Spinal cord (tissue), 9 donors: ENCODE measurements at regions not wholly inside any gene's neighbourhood (a gene's known extent, or its start where the extent isn't known, plus 50 kb on each side); places are given as distances from the start of the nearest gene placed in this dataset.

Source experiments
- DNase-seq, 6 donors: peaks; one replicate each; pipeline versions ENCODE4 v3.0.0 to v3.0.0-alpha.2; 2013 to 2015; ENCODE audit warnings: low spot score in 6 of 6, low read depth in 4 of 6
- H3K27ac ChIP-seq: one replicate; pipeline ENCODE4 v1.5.1; 2013; ENCODE audit warnings: low read depth, low read length, control low read depth
- H3K27me3 ChIP-seq: one replicate; pipeline ENCODE4 v1.6.1; 2013; ENCODE audit warnings: low read length; ENCODE audit not compliant: control insufficient read depth, insufficient read depth
- H3K36me3 ChIP-seq: one replicate; pipeline ENCODE4 v1.6.1; 2013; ENCODE audit warnings: low read length; ENCODE audit not compliant: control insufficient read depth, insufficient read depth
- H3K4me1 ChIP-seq: one replicate; pipeline ENCODE4 v1.6.1; 2013; ENCODE audit warnings: low read length; ENCODE audit not compliant: control insufficient read depth, insufficient read depth
- H3K4me3 ChIP-seq: one replicate; pipeline ENCODE4 v1.5.1; 2013; ENCODE audit warnings: low read depth, low read length, control low read depth
- H3K9me3 ChIP-seq: one replicate; pipeline ENCODE4 v1.6.1; 2013; ENCODE audit warnings: low read length; ENCODE audit not compliant: control insufficient read depth, insufficient read depth
- WGBS: methylation state at CpG from one replicate; pipeline ENCODE4 v1.1.5; 2013; ENCODE audit warnings: missing lambda C conversion rate; ENCODE audit not compliant: insufficient coverage; 5-methylcytosine and 5-hydroxymethylcytosine counted together
- donor health status: healthy.

GRCh38 chr15:39495871-39496840, 84.7 kb upstream of the THBS1 start:
- no peak overlapping the region for H3K27ac ChIP-seq
- H3K27me3 ChIP-seq: no peaks in the 10 kb centered on the region
- DNase-seq: no peak
- no peaks in the 10 kb centered on the region for H3K9me3 ChIP-seq
- no peaks in the 10 kb centered on the region for H3K36me3 ChIP-seq
- no peak overlapping the region for H3K4me3 ChIP-seq
- WGBS: 75% methylated on average over 5 of the region's 8 CpGs
- H3K4me1 ChIP-seq: peaks cover 7% of the 10 kb centered on the region

GRCh38 chr15:39497016-39497758, 83.7 kb upstream of the THBS1 start:
- no peak overlapping the region for H3K4me3 ChIP-seq
- no peak for DNase-seq
- no peak overlapping the region for H3K27ac ChIP-seq
- WGBS: 62% methylated on average over 5 of the region's 6 CpGs
- H3K9me3 ChIP-seq: no peaks in the 10 kb centered on the region
- no peaks in the 10 kb centered on the region for H3K36me3 ChIP-seq
- no peaks in the 10 kb centered on the region for H3K27me3 ChIP-seq
- H3K4me1 ChIP-seq: peaks cover 7% of the 10 kb centered on the region

- peak in 1 of 6 donors; percentile 31 for DNase-seq
- H3K9me3 ChIP-seq: no peaks in the 10 kb centered on the region
- H3K4me3 ChIP-seq: no peak overlapping the region
- H3K27me3 ChIP-seq: no peaks in the 10 kb centered on the region
- H3K4me1 ChIP-seq: peaks cover 7% of the 10 kb centered on the region
- no peak overlapping the region for H3K27ac ChIP-seq
- H3K36me3 ChIP-seq: no peaks in the 10 kb centered on the region
- 57% methylated on average over 3 of the region's 4 CpGs for WGBS
Measured at GRCh38 chr15:39497759-39498565, 82.9 kb upstream of the THBS1 start.

GRCh38 chr15:39498629-39499028, 82.2 kb upstream of the THBS1 start:
- H3K27ac ChIP-seq: no peak overlapping the region
- no peak for DNase-seq
- peaks cover 7% of the 10 kb centered on the region for H3K4me1 ChIP-seq
- H3K9me3 ChIP-seq: no peaks in the 10 kb centered on the region
- H3K36me3 ChIP-seq: no peaks in the 10 kb centered on the region
- 57% methylated on average over 4 of the region's 4 CpGs for WGBS
- no peak overlapping the region for H3K4me3 ChIP-seq
- no peaks in the 10 kb centered on the region for H3K27me3 ChIP-seq

DNA sequence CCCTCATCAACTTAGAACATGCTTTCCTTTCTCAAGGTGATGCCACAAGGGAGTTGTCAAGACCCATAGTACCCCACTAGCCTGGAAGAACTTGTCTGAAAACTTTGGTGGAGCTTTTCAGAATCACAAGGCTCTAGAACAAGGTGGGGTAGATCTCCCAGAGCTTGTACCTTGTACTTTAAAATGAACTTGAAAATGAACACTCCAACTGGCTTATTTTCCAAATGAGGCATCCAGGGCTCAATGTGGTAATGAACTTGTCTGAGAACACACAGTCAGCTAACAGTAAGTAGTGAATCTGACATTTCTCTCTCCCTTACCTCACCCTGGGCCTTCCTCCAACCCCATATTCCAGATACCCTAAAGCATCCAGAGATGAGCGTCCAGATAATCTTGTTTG, 81.8 kb upstream of the THBS1 start:
- H3K27ac ChIP-seq: no peak overlapping the region
- peaks cover 7% of the 10 kb centered on the region for H3K4me1 ChIP-seq

GRCh38 chr15:39499681-39500080, 81.2 kb upstream of the THBS1 start:
- no peaks in the 10 kb centered on the region for H3K36me3 ChIP-seq
- no peaks in the 10 kb centered on the region for H3K9me3 ChIP-seq
- peaks cover 7% of the 10 kb centered on the region for H3K4me1 ChIP-seq
- WGBS: 80% methylated on average over 2 of the region's 4 CpGs
- no peak overlapping the region for H3K4me3 ChIP-seq
- no peak for DNase-seq
- H3K27ac ChIP-seq: no peak overlapping the region
- H3K27me3 ChIP-seq: no peaks in the 10 kb centered on the region

More for the DNA sequence above, 81.8 kb upstream of the THBS1 start:
- WGBS: 100% methylated on average over 1 of the region's 1 CpG
- no peak overlapping the region for H3K4me3 ChIP-seq
- H3K36me3 ChIP-seq: no peaks in the 10 kb centered on the region
- H3K27me3 ChIP-seq: no peaks in the 10 kb centered on the region
- no peak for DNase-seq
- H3K9me3 ChIP-seq: no peaks in the 10 kb centered on the region

DNA sequence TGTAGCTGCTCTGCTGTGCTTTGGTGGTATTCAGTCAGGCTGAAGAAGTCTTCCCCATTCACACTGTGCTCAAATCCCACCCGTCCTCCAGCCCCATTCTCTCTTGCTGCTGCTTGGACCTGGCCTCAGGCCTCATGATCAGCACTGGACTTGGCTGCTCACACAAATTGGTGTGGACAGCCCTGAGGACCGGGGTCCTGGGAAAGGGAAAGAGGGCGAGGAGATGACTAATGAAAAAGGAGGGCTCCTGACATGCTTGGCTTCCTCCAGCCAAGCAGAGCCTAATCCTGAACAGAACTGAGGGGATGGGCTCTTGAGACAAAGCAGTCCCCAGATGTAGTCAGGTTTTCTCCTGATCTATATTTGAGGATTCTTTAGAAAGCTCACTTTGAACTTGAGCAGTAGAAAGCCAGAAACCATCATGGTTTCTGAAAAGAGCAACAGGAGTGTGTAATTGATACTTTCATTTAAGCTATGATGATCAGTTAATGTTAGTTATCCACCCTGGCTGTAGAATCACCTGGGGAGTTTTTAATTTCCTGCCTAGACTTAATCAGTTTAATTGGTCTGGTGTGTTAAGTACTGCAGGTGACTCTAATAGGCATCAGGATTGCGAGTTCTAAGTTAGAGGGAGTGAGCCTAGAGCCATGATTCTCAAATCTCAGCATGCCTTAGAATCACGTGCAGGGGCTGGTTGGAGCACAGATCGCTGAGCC, 79.4 kb upstream of the THBS1 start:
- Histone ChIP-seq H3K27ac (no peak overlapping the region), H3K4me3 (no peak overlapping the region), H3K27me3 (no peaks in the 10 kb centered on the region), H3K9me3 (no peaks in the 10 kb centered on the region), H3K4me1 (peaks cover 5% of the 10 kb centered on the region), H3K36me3 (no peaks in the 10 kb centered on the region)
- WGBS: 86% methylated on average over 5 of the region's 6 CpGs
- DNase-seq: peak in 1 of 6 donors; percentile 54

- Histone ChIP-seq H3K27me3 (no peaks in the 10 kb centered on the region), H3K4me3 (no peak overlapping the region), H3K4me1 (peaks cover 4% of the 10 kb centered on the region), H3K9me3 (no peaks in the 10 kb centered on the region), H3K27ac (no peak overlapping the region), H3K36me3 (no peaks in the 10 kb centered on the region)
- no peak for DNase-seq
- 80% methylated on average over 1 of the region's 4 CpGs for WGBS
Measured at GRCh38 chr15:39502082-39502447, 78.8 kb upstream of the THBS1 start.
